Memory B cell (primary cell): ENCODE measurements at regions not wholly inside any gene's neighbourhood (a gene's known extent, or its start where the extent isn't known, plus 50 kb on each side); places are given as distances from the start of the nearest gene placed in this dataset.
A peak's percentile ranks its signal among the peaks of the same experiment; 100 is the strongest.
"Not testable (repeated sequence)": the region's sequence is repeated elsewhere in the genome, so short reads cannot be mapped to it uniquely, and the experiment has no call there.

Experiments used
- ATAC-seq: fragments of 150-1000 bp; cut with Tn5 transposase; 2 replicates; pipeline ENCODE4 v1.10.0; 2021; ENCODE audit warnings: low read depth, mild to moderate bottlenecking, moderate library complexity
- DNase-seq, 2 donors: peaks; one replicate each; pipeline ENCODE4 v3.0.0; 2022; ENCODE audit warnings: low spot score in 2 of 2
- H3K27ac Mint-ChIP-seq: one replicate; pipeline ENCODE4 v1.8.0; 2022; ENCODE audit warnings: mild to moderate bottlenecking, moderate library complexity, mixed read lengths
- H3K27me3 Mint-ChIP-seq: one replicate; pipeline ENCODE4 v1.8.0; 2022; ENCODE audit warnings: mixed read lengths
- H3K36me3 Mint-ChIP-seq: one replicate; pipeline ENCODE4 v1.8.0; 2022; ENCODE audit warnings: mild to moderate bottlenecking, mixed read lengths
- H3K4me1 Mint-ChIP-seq: one replicate; pipeline ENCODE4 v1.8.0; 2022; ENCODE audit warnings: mixed read lengths
- H3K4me3 Mint-ChIP-seq: one replicate; pipeline ENCODE4 v1.8.0; 2022; ENCODE audit warnings: mild to moderate bottlenecking, moderate library complexity, mixed read lengths
- H3K9me3 Mint-ChIP-seq: one replicate; pipeline ENCODE4 v1.8.0; 2022; ENCODE audit warnings: mixed read lengths

- no peak overlapping the region for H3K27ac Mint-ChIP-seq
- no peak for DNase-seq
- H3K4me1 Mint-ChIP-seq: no peaks in the 10 kb centered on the region
- H3K4me3 Mint-ChIP-seq: no peak overlapping the region
- no peaks in the 10 kb centered on the region for H3K27me3 Mint-ChIP-seq
- ATAC-seq: no peak
- H3K9me3 Mint-ChIP-seq: no peaks in the 10 kb centered on the region
- peaks cover 9% of the 10 kb centered on the region for H3K36me3 Mint-ChIP-seq
Measured at GRCh38 chr3:104412608-104413580, 953.8 kb upstream of the ALCAM start.

DNA sequence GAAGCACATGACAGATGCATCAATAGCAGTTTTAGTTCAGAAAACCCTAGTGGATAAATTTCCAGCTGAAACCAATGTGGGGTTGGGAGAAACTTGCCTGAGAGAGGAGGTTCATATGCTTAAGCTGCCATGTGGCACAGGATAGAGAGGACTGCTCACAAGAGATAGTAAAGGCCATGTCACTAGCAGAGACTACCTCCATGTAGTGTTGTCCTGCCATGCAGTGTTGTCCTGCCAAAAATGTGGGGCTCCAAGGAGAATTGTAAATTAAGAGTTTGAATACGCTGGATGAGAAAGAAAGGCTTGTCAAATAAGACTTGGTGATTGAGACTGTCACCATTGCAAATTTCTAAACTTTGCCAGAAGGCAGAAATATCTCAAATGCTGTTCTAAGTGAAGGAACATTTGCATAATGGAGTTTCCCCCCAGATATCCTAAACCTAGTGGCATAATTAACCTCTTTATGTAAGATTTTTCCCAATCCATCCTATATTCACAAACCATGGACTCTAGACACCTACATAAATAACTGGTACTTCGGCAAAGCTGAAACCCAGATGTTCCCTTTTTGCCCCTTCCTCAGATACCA is 938.3 kb upstream of the ALCAM start:
- Mint-ChIP-seq H3K27me3 (no peaks in the 10 kb centered on the region), H3K4me3 (no peak overlapping the region), H3K9me3 (no peaks in the 10 kb centered on the region), H3K36me3 (no peaks in the 10 kb centered on the region), H3K4me1 (peaks cover 16% of the 10 kb centered on the region), H3K27ac (peak overlapping the region; percentile 82)
- peak; percentile 66 for ATAC-seq
- DNase-seq: no peak

DNA sequence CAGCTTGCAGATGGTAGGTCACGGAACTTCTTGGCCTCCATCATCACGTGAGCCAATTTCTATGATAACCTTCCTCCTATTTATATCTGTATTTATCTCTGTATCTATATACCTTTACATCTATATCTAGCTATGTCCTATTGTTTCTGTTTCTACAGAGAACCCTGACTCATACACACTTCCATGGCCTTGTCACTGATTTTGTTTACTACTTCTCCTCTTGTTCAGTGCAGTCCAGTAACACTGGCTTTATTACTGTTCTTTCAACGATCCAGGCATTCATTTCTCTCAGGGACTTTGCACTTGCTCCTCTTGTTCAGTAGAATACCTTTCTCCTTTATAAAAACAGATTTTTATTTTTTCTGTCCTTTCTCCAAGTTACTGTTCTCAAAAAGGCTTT is 937.0 kb upstream of the ALCAM start:
- Mint-ChIP-seq H3K27ac (no peak overlapping the region), H3K9me3 (peaks cover 2% of the 10 kb centered on the region), H3K4me1 (peaks cover 18% of the 10 kb centered on the region), H3K36me3 (peaks cover 3% of the 10 kb centered on the region), H3K4me3 (no peak overlapping the region), H3K27me3 (no peaks in the 10 kb centered on the region)
- DNase-seq: no peak
- no peak for ATAC-seq

DNA sequence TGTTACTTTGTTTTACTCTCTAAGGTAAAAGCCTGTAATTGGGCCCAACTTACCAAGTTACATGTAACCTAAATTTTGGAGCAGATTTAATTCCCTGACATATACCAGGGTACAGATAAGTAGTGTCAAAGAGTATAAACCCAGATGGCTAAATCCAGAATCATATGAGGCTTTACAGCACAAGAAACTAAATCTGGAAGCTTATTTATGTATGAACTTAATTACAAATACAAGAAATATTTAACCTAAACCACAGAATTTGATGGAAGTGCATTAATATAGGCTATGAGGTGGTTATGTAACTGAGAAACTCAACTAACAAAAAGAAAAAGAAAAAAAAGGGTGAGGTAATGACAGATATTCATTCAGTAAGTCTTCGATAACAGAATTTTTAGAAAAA is 930.2 kb upstream of the ALCAM start:
- Mint-ChIP-seq H3K4me1 (peaks cover 16% of the 10 kb centered on the region), H3K9me3 (peaks cover 2% of the 10 kb centered on the region), H3K4me3 (no peak overlapping the region), H3K27me3 (no peaks in the 10 kb centered on the region), H3K36me3 (peaks cover 4% of the 10 kb centered on the region), H3K27ac (peak overlapping the region; percentile 48)
- DNase-seq: no peak
- no peak for ATAC-seq

GRCh38 chr3:104437131-104437750 is 929.5 kb upstream of the ALCAM start:
- ATAC-seq (no peak), DNase-seq (no peak)
- H3K27ac Mint-ChIP-seq: peak overlapping the region; percentile 48
- H3K4me1 Mint-ChIP-seq: peaks cover 16% of the 10 kb centered on the region
- no peak overlapping the region for H3K4me3 Mint-ChIP-seq
- H3K9me3 Mint-ChIP-seq: peaks cover 2% of the 10 kb centered on the region
- H3K27me3 Mint-ChIP-seq: no peaks in the 10 kb centered on the region
- H3K36me3 Mint-ChIP-seq: peaks cover 10% of the 10 kb centered on the region

DNA sequence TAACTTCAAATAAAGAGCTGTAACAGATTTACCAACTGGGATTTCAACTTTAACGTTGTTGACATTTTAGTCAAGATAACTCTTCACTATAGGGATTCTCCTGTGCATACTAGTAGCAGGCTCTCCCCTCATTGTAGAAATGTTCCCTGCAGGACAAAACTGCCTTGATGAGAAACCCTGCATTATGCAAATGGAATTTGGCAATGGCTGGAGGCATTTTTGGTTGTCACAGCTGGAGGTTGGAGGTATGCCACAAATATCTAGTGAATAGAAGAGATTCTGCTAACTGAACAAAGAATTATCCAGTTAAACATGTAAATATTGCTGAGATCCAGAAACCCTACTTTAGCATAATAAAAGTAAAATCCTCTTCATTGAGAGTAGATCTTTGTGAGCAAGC is 928.8 kb upstream of the ALCAM start:
- Mint-ChIP-seq H3K27me3 (no peaks in the 10 kb centered on the region), H3K9me3 (peaks cover 2% of the 10 kb centered on the region), H3K4me3 (no peak overlapping the region), H3K36me3 (peaks cover 10% of the 10 kb centered on the region), H3K4me1 (peaks cover 16% of the 10 kb centered on the region), H3K27ac (peak overlapping the region; percentile 48)
- ATAC-seq (no peak), DNase-seq (no peak)

- Mint-ChIP-seq H3K9me3 (peaks cover under 1% of the 10 kb centered on the region), H3K27ac (peak overlapping the region; percentile 21), H3K4me3 (no peak overlapping the region), H3K36me3 (peaks cover 10% of the 10 kb centered on the region), H3K27me3 (no peaks in the 10 kb centered on the region), H3K4me1 (peaks cover 14% of the 10 kb centered on the region)
- DNase-seq: no peak
- ATAC-seq: no peak
Measured at GRCh38 chr3:104438706-104439105, 928.0 kb upstream of the ALCAM start.

DNA sequence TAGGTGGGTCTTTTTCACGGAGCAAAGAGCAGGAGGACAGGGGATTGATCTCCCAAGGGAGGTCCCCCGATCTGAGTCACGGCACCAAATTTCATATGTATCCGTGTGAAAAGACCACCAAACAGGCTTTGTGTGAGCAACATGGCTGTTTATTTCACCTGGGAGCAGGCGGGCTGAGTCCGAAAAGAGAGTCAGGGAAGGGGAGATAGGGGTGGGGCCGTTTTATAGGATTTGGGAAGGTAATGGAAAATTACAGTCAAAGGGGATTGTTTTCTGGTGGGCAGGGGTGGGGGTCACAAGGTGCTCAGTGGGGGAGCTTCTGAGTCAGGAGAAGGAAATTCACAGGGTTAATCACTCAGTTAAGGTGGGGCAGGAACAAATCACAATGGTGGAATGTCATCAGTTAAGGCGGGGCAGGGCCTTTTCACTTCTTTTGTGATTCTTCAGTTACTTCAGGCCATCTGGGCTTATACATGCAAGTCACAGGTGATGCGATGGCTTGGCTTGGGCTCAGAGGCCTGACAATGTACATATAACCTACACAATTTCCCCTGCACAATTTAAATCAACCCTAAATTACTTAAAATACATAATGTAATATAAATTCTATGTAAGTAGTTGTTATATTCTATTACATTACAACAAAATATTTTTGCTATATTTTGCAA is 921.3 kb upstream of the ALCAM start:
- not testable (repeated sequence) for H3K27ac Mint-ChIP-seq, H3K9me3 Mint-ChIP-seq, DNase-seq, H3K4me1 Mint-ChIP-seq, ATAC-seq, H3K4me3 Mint-ChIP-seq, H3K27me3 Mint-ChIP-seq
- H3K36me3 Mint-ChIP-seq: peaks cover 34% of the 10 kb centered on the region

- ATAC-seq (no peak), DNase-seq (no peak)
- Mint-ChIP-seq H3K9me3 (peaks cover 8% of the 10 kb centered on the region), H3K4me3 (no peak overlapping the region), H3K4me1 (peaks cover 2% of the 10 kb centered on the region), H3K27ac (no peak overlapping the region), H3K36me3 (peaks cover 27% of the 10 kb centered on the region), H3K27me3 (no peaks in the 10 kb centered on the region)
Measured at GRCh38 chr3:104447681-104448080, 919.0 kb upstream of the ALCAM start.

GRCh38 chr3:104452697-104453096 is 914.0 kb upstream of the ALCAM start:
- H3K4me1 Mint-ChIP-seq: peaks cover 3% of the 10 kb centered on the region
- H3K27me3 Mint-ChIP-seq: no peaks in the 10 kb centered on the region
- peaks cover 13% of the 10 kb centered on the region for H3K36me3 Mint-ChIP-seq
- ATAC-seq (no peak), DNase-seq (no peak)
- no peak overlapping the region for H3K27ac Mint-ChIP-seq
- no peak overlapping the region for H3K4me3 Mint-ChIP-seq
- no peaks in the 10 kb centered on the region for H3K9me3 Mint-ChIP-seq

DNA sequence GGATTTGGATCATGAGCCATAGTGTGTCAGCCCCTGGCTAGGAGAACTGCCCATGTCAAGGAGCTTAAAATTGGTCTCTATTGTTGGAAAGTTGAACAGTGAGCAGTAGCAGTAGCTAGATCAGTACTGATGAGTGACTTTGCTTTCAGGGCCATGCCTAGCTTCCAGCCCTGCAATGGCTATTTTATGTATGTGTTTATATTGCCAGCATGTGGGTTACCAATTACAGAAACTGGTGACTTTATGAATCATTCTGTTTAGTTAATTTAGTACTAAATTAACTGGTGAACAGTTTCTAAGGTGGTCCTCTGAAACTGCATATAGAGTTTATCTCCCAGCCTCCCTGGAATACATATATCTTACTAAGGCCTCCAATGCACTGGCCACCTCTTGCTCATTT is 908.1 kb upstream of the ALCAM start:
- H3K4me3 Mint-ChIP-seq: no peak overlapping the region
- peaks cover 13% of the 10 kb centered on the region for H3K4me1 Mint-ChIP-seq
- no peak for ATAC-seq
- no peaks in the 10 kb centered on the region for H3K9me3 Mint-ChIP-seq
- H3K36me3 Mint-ChIP-seq: no peaks in the 10 kb centered on the region
- no peak for DNase-seq
- H3K27ac Mint-ChIP-seq: no peak overlapping the region
- H3K27me3 Mint-ChIP-seq: no peaks in the 10 kb centered on the region

DNA sequence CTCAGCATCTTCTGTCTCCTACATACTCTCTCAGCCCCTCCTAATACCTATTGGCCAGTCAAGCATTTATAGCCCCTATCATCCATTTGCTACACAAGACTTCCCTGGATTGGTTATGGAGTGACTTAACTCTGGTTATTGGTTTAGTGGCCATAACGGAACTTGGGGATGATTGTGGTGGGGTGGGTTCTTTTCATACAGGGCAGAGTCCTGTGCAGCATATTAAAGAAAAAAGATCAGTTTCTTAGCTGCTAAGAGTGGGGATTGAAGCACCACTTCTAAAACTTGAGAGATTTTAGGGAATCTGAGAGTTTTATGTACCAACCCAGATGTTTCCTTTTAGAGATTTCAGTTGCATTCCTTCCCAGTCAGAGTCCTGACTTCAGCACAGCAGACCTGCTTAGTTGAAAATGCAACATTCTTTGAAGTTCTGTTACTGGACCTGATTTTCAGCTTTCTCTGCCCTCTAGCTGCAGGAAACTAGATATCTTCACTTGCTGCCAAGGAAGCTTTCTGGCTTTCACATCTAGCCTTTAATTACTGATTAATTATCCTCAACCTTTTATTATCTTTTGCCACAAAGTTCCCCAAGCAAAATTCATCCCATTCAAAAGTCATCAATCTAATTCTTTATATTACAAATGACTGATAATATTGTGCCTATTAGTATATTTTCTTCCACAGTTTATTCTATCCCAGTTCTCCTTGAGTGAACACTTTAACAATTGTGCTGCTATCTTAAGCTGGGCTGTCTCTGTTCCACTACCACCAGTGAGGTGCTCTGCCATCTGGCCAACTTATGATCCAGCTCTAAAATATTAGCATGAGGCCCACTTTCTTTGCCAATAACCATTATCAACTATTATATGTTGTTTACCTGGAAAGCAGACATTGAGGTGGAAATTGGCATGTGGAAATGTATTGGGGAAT is 906.0 kb upstream of the ALCAM start:
- Mint-ChIP-seq H3K4me1 (peaks cover 13% of the 10 kb centered on the region), H3K27ac (peak overlapping the region; percentile 45), H3K36me3 (peaks cover 3% of the 10 kb centered on the region), H3K9me3 (no peaks in the 10 kb centered on the region), H3K4me3 (no peak overlapping the region), H3K27me3 (no peaks in the 10 kb centered on the region)
- ATAC-seq (peak; percentile 35), DNase-seq (no peak)

GRCh38 chr3:104461431-104461830 is 905.3 kb upstream of the ALCAM start:
- DNase-seq (no peak), ATAC-seq (no peak)
- Mint-ChIP-seq H3K36me3 (peaks cover 3% of the 10 kb centered on the region), H3K4me1 (peaks cover 13% of the 10 kb centered on the region), H3K9me3 (no peaks in the 10 kb centered on the region), H3K27me3 (no peaks in the 10 kb centered on the region), H3K4me3 (no peak overlapping the region), H3K27ac (peak overlapping the region; percentile 45)
